HEK293 (cell line): ENCODE measurements at regions not wholly inside any gene's neighbourhood (a gene's known extent, or its start where the extent isn't known, plus 50 kb on each side); places are given as distances from the start of the nearest gene placed in this dataset.

Experiments used
- CTCF ChIA-PET: fragments of 350-600 bp; formaldehyde crosslinking; extraction: SDS; loops from one replicate; lab custom pipeline; 2021; ENCODE audit warnings: antibody characterized with exemption; lab: Yijun Ruan, JAX
- POLR2A ChIA-PET: fragments of 300-600 bp; formaldehyde crosslinking; extraction: SDS; loops from one replicate; lab custom pipeline; 2020; ENCODE audit warnings: antibody characterized with exemption, inconsistent platforms; lab: Yijun Ruan, JAX
- H3K27ac ChIP-seq: fragments of 200-500 bp; sonication (Bioruptor generic); 2 replicates; pipeline ENCODE4 v1.5.1; 2014; ENCODE audit warnings: low read depth, low read length, control low read depth, inconsistent platforms; ENCODE audit errors: extremely low read depth
- H3K36me3 ChIP-seq, 2 experiments: fragments of 200-500 bp in 1 of 2; sonication (Bioruptor generic) in 1 of 2; 1 replicate in 1 of 2; 2 replicates in 1 of 2; pipeline ENCODE4 v1.5.1; 2014 to 2017; ENCODE audit warnings: inconsistent platforms in 2 of 2, low read length in 2 of 2; ENCODE audit not compliant: control insufficient read depth in 2 of 2, insufficient read depth in 1 of 2
- H3K4me1 ChIP-seq: fragments of 200-500 bp; sonication (Bioruptor generic); 2 replicates; pipeline ENCODE4 v1.5.1; 2014; ENCODE audit warnings: mild to moderate bottlenecking, low read length, inconsistent platforms; ENCODE audit not compliant: control insufficient read depth, insufficient read depth
- H3K4me3 ChIP-seq: 2 replicates; pipeline ENCODE4 v1.5.1; 2011; ENCODE audit warnings: low read depth, mild to moderate bottlenecking, control low read depth, low read length, moderate library complexity
- H3K9me3 ChIP-seq: fragments of 200-500 bp; sonication (Bioruptor generic); 2 replicates; pipeline ENCODE4 v1.5.1; 2014; ENCODE audit warnings: low read depth, low read length, inconsistent platforms; ENCODE audit not compliant: control insufficient read depth, insufficient read depth
- GLI4 ChIP-seq: fragments of 450-650 bp; formaldehyde crosslinking; IDR thresholded peaks from 2 replicates; pipeline ENCODE4 v1.5.1; 2016; ENCODE audit warnings: missing biosample characterization, missing genetic modification characterization
- KLF16 ChIP-seq: fragments of 450-650 bp; formaldehyde crosslinking; IDR thresholded peaks from 2 replicates; pipeline ENCODE4 v1.5.1; 2017; ENCODE audit warnings: missing biosample characterization, missing genetic modification characterization
- KLF7 ChIP-seq: fragments of 450-650 bp; formaldehyde crosslinking; IDR thresholded peaks from 2 replicates; pipeline ENCODE4 v1.5.1; 2016; ENCODE audit warnings: missing biosample characterization, missing genetic modification characterization, borderline replicate concordance
- PRDM4 ChIP-seq: fragments of 450-650 bp; formaldehyde crosslinking; IDR thresholded peaks from 2 replicates; pipeline ENCODE4 v1.5.1; 2017; ENCODE audit warnings: missing biosample characterization, missing genetic modification characterization
- REPIN1 ChIP-seq: fragments of 450-650 bp; formaldehyde crosslinking; IDR thresholded peaks from 2 replicates; pipeline ENCODE4 v1.5.1; 2017; ENCODE audit warnings: missing biosample characterization, missing genetic modification characterization, low read depth
- SP3 ChIP-seq: fragments of 450-650 bp; formaldehyde crosslinking; IDR thresholded peaks from 2 replicates; pipeline ENCODE4 v1.5.1; 2016; ENCODE audit warnings: missing biosample characterization, missing genetic modification characterization
- SP7 ChIP-seq: fragments of 450-650 bp; formaldehyde crosslinking; IDR thresholded peaks from 2 replicates; pipeline ENCODE4 v1.5.1; 2016; ENCODE audit warnings: missing biosample characterization, missing genetic modification characterization
- ZBTB17 ChIP-seq: fragments of 450-650 bp; formaldehyde crosslinking; IDR thresholded peaks from 2 replicates; pipeline ENCODE4 v1.5.1; 2016; ENCODE audit warnings: missing biosample characterization, missing genetic modification characterization
- ZBTB20 ChIP-seq: fragments of 450-650 bp; formaldehyde crosslinking; IDR thresholded peaks from 2 replicates; pipeline ENCODE4 v1.5.1; 2016; ENCODE audit warnings: missing biosample characterization, missing genetic modification characterization
- ZFP69B ChIP-seq: fragments of 450-650 bp; formaldehyde crosslinking; IDR thresholded peaks from 2 replicates; pipeline ENCODE4 v1.5.1; 2016; ENCODE audit warnings: missing biosample characterization, missing genetic modification characterization
- ZNF10 ChIP-seq: fragments of 450-650 bp; formaldehyde crosslinking; IDR thresholded peaks from 2 replicates; pipeline ENCODE4 v1.5.1; 2017; ENCODE audit warnings: missing biosample characterization, missing genetic modification characterization
- ZNF112 ChIP-seq: fragments of 450-650 bp; formaldehyde crosslinking; IDR thresholded peaks from 2 replicates; pipeline ENCODE4 v1.5.0; 2017; ENCODE audit warnings: missing biosample characterization, missing genetic modification characterization
- ZNF146 ChIP-seq: fragments of 450-650 bp; formaldehyde crosslinking; IDR thresholded peaks from 2 replicates; pipeline ENCODE4 v1.5.1; 2016; ENCODE audit warnings: missing biosample characterization, missing genetic modification characterization
- ZNF223 ChIP-seq: fragments of 450-650 bp; formaldehyde crosslinking; IDR thresholded peaks from 2 replicates; pipeline ENCODE4 v1.5.1; 2016; ENCODE audit warnings: missing biosample characterization, missing genetic modification characterization
- ZNF426 ChIP-seq: fragments of 450-650 bp; formaldehyde crosslinking; IDR thresholded peaks from 2 replicates; pipeline ENCODE4 v1.5.1; 2017; ENCODE audit warnings: missing biosample characterization, missing genetic modification characterization, mild to moderate bottlenecking, inconsistent platforms, moderate library complexity
- ZNF449 ChIP-seq: fragments of 450-650 bp; formaldehyde crosslinking; IDR thresholded peaks from 2 replicates; pipeline ENCODE4 v1.5.1; 2017; ENCODE audit warnings: missing biosample characterization, mild to moderate bottlenecking, missing genetic modification characterization, moderate library complexity
- ZNF510 ChIP-seq: fragments of 450-650 bp; formaldehyde crosslinking; IDR thresholded peaks from 2 replicates; pipeline ENCODE4 v1.5.1; 2018; ENCODE audit warnings: mild to moderate bottlenecking, missing genetic modification characterization, missing biosample characterization; ENCODE audit not compliant: insufficient replicate concordance
- ZNF596 ChIP-seq: fragments of 450-650 bp; IDR thresholded peaks from 2 replicates; pipeline ENCODE4 v1.5.0; 2018; ENCODE audit warnings: missing biosample characterization, mild to moderate bottlenecking, missing genetic modification characterization, moderate library complexity
- ZNF660 ChIP-seq: fragments of 450-650 bp; IDR thresholded peaks from 2 replicates; pipeline ENCODE4 v1.5.1; 2018; ENCODE audit warnings: missing biosample characterization, mild to moderate bottlenecking, missing genetic modification characterization
- ZNF664 ChIP-seq: fragments of 450-650 bp; formaldehyde crosslinking; IDR thresholded peaks from 2 replicates; pipeline ENCODE4 v1.5.1; 2016; ENCODE audit warnings: missing biosample characterization, missing genetic modification characterization
- ZNF768 ChIP-seq: fragments of 450-650 bp; formaldehyde crosslinking; IDR thresholded peaks from 2 replicates; pipeline ENCODE4 v1.5.1; 2018; ENCODE audit warnings: missing biosample characterization, mild to moderate bottlenecking, missing genetic modification characterization
- ZNF777 ChIP-seq: fragments of 450-650 bp; formaldehyde crosslinking; IDR thresholded peaks from 2 replicates; pipeline ENCODE4 v1.5.1; 2017; ENCODE audit warnings: missing biosample characterization, missing genetic modification characterization, borderline replicate concordance
- ZNF843 ChIP-seq: fragments of 450-650 bp; formaldehyde crosslinking; IDR thresholded peaks from 2 replicates; pipeline ENCODE4 v1.5.1; 2016; ENCODE audit warnings: missing biosample characterization, missing genetic modification characterization
- ZSCAN4 ChIP-seq: fragments of 450-650 bp; formaldehyde crosslinking; IDR thresholded peaks from 2 replicates; pipeline ENCODE4 v1.5.1; 2017; ENCODE audit warnings: missing biosample characterization, missing genetic modification characterization

- CTCF ChIA-PET: no interaction called here
- H3K27ac ChIP-seq: no peak overlapping the region
- H3K36me3 ChIP-seq: no peaks in the 10 kb centered on the region
- peaks cover 3% of the 10 kb centered on the region; the same call in 1 of the 2 replicates for H3K4me1 ChIP-seq
- H3K4me3 ChIP-seq: no peak overlapping the region
- no peaks in the 10 kb centered on the region for H3K9me3 ChIP-seq
- no peak for TF ChIP-seq ZNF146 (tag by site-specific recombination)
- no peak for TF ChIP-seq ZBTB17
- TF ChIP-seq ZSCAN4 (tag by site-specific recombination): no peak
- TF ChIP-seq ZNF664 (tag by site-specific recombination): no peak
- TF ChIP-seq KLF7 (tag by site-specific recombination): no peak
- TF ChIP-seq ZNF768 (tag by site-specific recombination): no peak
- POLR2A ChIA-PET: no interaction called here
Measured at GRCh38 chr4:180394312-180394711, 1848.9 kb upstream of the TENM3 start.

GRCh38 chr4:180394730-180395129 lies 1848.5 kb upstream of the TENM3 start:
- Histone ChIP-seq H3K27ac (no peak overlapping the region), H3K4me1 (peaks cover 5% of the 10 kb centered on the region; the same call in 1 of the 2 replicates), H3K4me3 (no peak overlapping the region), H3K9me3 (no peaks in the 10 kb centered on the region), H3K36me3 (no peaks in the 10 kb centered on the region)
- ChIA-PET CTCF (no interaction called here), POLR2A (no interaction called here)
- TF ChIP-seq KLF16 (tag by site-specific recombination) (no peak), SP7 (tag by site-specific recombination) (no peak), PRDM4 (tag by site-specific recombination) (no peak), ZNF510 (tag by site-specific recombination) (no peak), ZNF449 (tag by site-specific recombination) (no peak), ZNF10 (tag by site-specific recombination) (no peak), GLI4 (no peak), ZNF843 (tag by site-specific recombination) (no peak), REPIN1 (tag by site-specific recombination) (no peak), ZNF777 (tag by site-specific recombination) (no peak), ZBTB20 (no peak), ZNF112 (tag by site-specific recombination) (no peak), ZFP69B (tag by site-specific recombination) (no peak), ZNF426 (tag by site-specific recombination) (no peak), SP3 (tag by site-specific recombination) (no peak), ZNF596 (tag by site-specific recombination) (no peak), ZNF660 (tag by site-specific recombination) (no peak), ZNF223 (tag by site-specific recombination) (no peak)
